Activated gamma-delta T cell (primary cell): ENCODE measurements at regions not wholly inside any gene's neighbourhood (a gene's known extent, or its start where the extent isn't known, plus 50 kb on each side); places are given as distances from the start of the nearest gene placed in this dataset.
"Not testable (repeated sequence)": the region's sequence is repeated elsewhere in the genome, so short reads cannot be mapped to it uniquely, and the experiment has no call there.

Experiments
- DNase-seq: peaks from one replicate; lab custom pipeline; 2025; lab: John Stamatoyannopoulos, UW

GRCh38 chr22:22193923-22194322, 50.7 kb upstream of the VPREB1 start:
- DNase-seq, result no peak

- not testable (repeated sequence) for DNase-seq
Measured at GRCh38 chr22:22193462-22193861, 51.1 kb upstream of the VPREB1 start.

- not testable (repeated sequence) for DNase-seq
Measured at GRCh38 chr22:22193006-22193405, 51.6 kb upstream of the VPREB1 start.

- not testable (repeated sequence) for DNase-seq
Measured at GRCh38 chr22:22189796-22190195, 54.8 kb upstream of the VPREB1 start.

- DNase-seq, result not testable (repeated sequence)
Measured at GRCh38 chr22:22187863-22188262, 56.7 kb upstream of the VPREB1 start.

- no peak for DNase-seq
Measured at GRCh38 chr22:22187299-22187698, 57.3 kb upstream of the VPREB1 start.

- DNase-seq, result no peak
Measured at GRCh38 chr22:22185844-22186499, 58.6 kb upstream of the VPREB1 start.

GRCh38 chr22:22185217-22185616, 59.4 kb upstream of the VPREB1 start:
- no peak for DNase-seq

GRCh38 chr22:22184277-22184807, 60.2 kb upstream of the VPREB1 start:
- no peak for DNase-seq

GRCh38 chr22:22182990-22183264, 61.7 kb upstream of the VPREB1 start:
- DNase-seq, result no peak

GRCh38 chr22:22182218-22182989, 62.2 kb upstream of the VPREB1 start:
- no peak for DNase-seq

GRCh38 chr22:22181341-22181850, 63.2 kb upstream of the VPREB1 start:
- no peak for DNase-seq

GRCh38 chr22:22180738-22181285, 63.8 kb upstream of the VPREB1 start:
- DNase-seq, result no peak

- DNase-seq, result no peak
Measured at GRCh38 chr22:22179858-22180257, 64.7 kb upstream of the VPREB1 start.

- no peak for DNase-seq
Measured at GRCh38 chr22:22178992-22179391, 65.6 kb upstream of the VPREB1 start.

GRCh38 chr22:22178355-22178965, 66.1 kb upstream of the VPREB1 start:
- DNase-seq, result no peak

GRCh38 chr22:22176929-22177616, 67.5 kb upstream of the VPREB1 start:
- no peak for DNase-seq

- DNase-seq, result not testable (repeated sequence)
Measured at GRCh38 chr22:22172896-22173628, 71.5 kb upstream of the VPREB1 start.

- no peak for DNase-seq
Measured at GRCh38 chr22:22171357-22172218, 73.0 kb upstream of the VPREB1 start.

GRCh38 chr22:22169923-22170322, 74.7 kb upstream of the VPREB1 start:
- no peak for DNase-seq
